WTC11 (cell line): ENCODE measurements at regions not wholly inside any gene's neighbourhood (a gene's known extent, or its start where the extent isn't known, plus 50 kb on each side); places are given as distances from the start of the nearest gene placed in this dataset.

Source experiments
- ATAC-seq: fragments of 200-7000 bp; cut with Tn5 transposase; 2 replicates; pipeline ENCODE4 v1.10.0; 2021; ENCODE audit warnings: mild to moderate bottlenecking, moderate library complexity
- CTCF ChIA-PET: fragments of 300-600 bp; sonication (Branson Sonifier 250); formaldehyde crosslinking; loops from one replicate; lab custom pipeline; 2021; ENCODE audit warnings: antibody characterized with exemption; lab: Charles Lee
- POLR2A ChIA-PET: fragments of 350-600 bp; sonication (Branson Sonifier 250); formaldehyde crosslinking; loops from one replicate; lab custom pipeline; 2021; ENCODE audit warnings: antibody characterized with exemption; lab: Charles Lee
- DNase-seq: peaks from one replicate; pipeline ENCODE4 v3.0.0; 2021; ENCODE audit warnings: low spot score
- H3K27ac Mint-ChIP-seq: 2 replicates; pipeline ENCODE4 v1.8.0; 2021; ENCODE audit warnings: mixed read lengths
- H3K27me3 Mint-ChIP-seq: 2 replicates; pipeline ENCODE4 v1.8.0; 2021; ENCODE audit warnings: low read depth, mild to moderate bottlenecking, moderate library complexity, mixed read lengths
- H3K36me3 Mint-ChIP-seq: 2 replicates; pipeline ENCODE4 v1.8.0; 2021; ENCODE audit warnings: mixed read lengths
- H3K4me1 Mint-ChIP-seq: 2 replicates; pipeline ENCODE4 v1.8.0; 2022; ENCODE audit warnings: mixed read lengths
- H3K4me3 Mint-ChIP-seq: 2 replicates; pipeline ENCODE4 v1.8.0; 2021; ENCODE audit warnings: mild to moderate bottlenecking, moderate library complexity, mixed read lengths
- H3K9me3 Mint-ChIP-seq: 2 replicates; pipeline ENCODE4 v1.8.0; 2021; ENCODE audit warnings: mixed read lengths
- ATF2 ChIP-seq: sonication (generic); formaldehyde crosslinking; IDR thresholded peaks from 2 replicates; pipeline ENCODE4 v1.8.1; 2022; ENCODE audit warnings: low read depth, missing genetic modification reagents, borderline replicate concordance
- ATF6 ChIP-seq: sonication (generic); formaldehyde crosslinking; IDR thresholded peaks from 2 replicates; pipeline ENCODE4 v1.8.1; 2023; ENCODE audit warnings: mild to moderate bottlenecking, missing genetic modification reagents
- CTCF ChIP-seq: fragments of 200-600 bp; IDR thresholded peaks from 2 replicates; pipeline ENCODE4 v1.8.0; 2022; ENCODE audit warnings: antibody characterized with exemption
- E2F4 ChIP-seq: sonication (generic); formaldehyde crosslinking; IDR thresholded peaks from 2 replicates; pipeline ENCODE4 v1.8.1; 2022; ENCODE audit warnings: low read depth, mild to moderate bottlenecking, moderate library complexity, missing genetic modification reagents, borderline replicate concordance
- E2F5 ChIP-seq: sonication (generic); formaldehyde crosslinking; IDR thresholded peaks from 2 replicates; pipeline ENCODE4 v1.8.1; 2022; ENCODE audit warnings: mild to moderate bottlenecking, moderate library complexity, missing genetic modification reagents
- FOXK1 ChIP-seq: sonication (generic); formaldehyde crosslinking; IDR thresholded peaks from 2 replicates; pipeline ENCODE4 v1.8.0; 2022; ENCODE audit warnings: mild to moderate bottlenecking, moderate library complexity, missing genetic modification reagents
- MXD4 ChIP-seq: fragments of 250-450 bp; sonication (Bioruptor Pico); IDR thresholded peaks from 2 replicates; pipeline ENCODE4 v1.8.0; 2021; ENCODE audit warnings: mild to moderate bottlenecking, moderate library complexity, borderline replicate concordance
- TEAD1 ChIP-seq: sonication (generic); formaldehyde crosslinking; IDR thresholded peaks from 2 replicates; pipeline ENCODE4 v1.8.0; 2022; ENCODE audit warnings: mild to moderate bottlenecking, missing genetic modification reagents
- USF1 ChIP-seq: sonication (generic); formaldehyde crosslinking; IDR thresholded peaks from 2 replicates; pipeline ENCODE4 v1.8.0; 2022; ENCODE audit warnings: mild to moderate bottlenecking, missing genetic modification reagents
- ZBTB21 ChIP-seq: sonication (generic); formaldehyde crosslinking; IDR thresholded peaks from 2 replicates; pipeline ENCODE4 v1.8.1; 2023; ENCODE audit warnings: mild to moderate bottlenecking, missing genetic modification reagents, borderline replicate concordance
- ZNF232 ChIP-seq: sonication (generic); formaldehyde crosslinking; IDR thresholded peaks from 2 replicates; pipeline ENCODE4 v1.8.0; 2022; ENCODE audit warnings: mild to moderate bottlenecking, missing genetic modification reagents
- ZNF512 ChIP-seq: sonication (generic); formaldehyde crosslinking; IDR thresholded peaks from 2 replicates; pipeline ENCODE4 v1.8.1; 2022; ENCODE audit warnings: missing genetic modification reagents, borderline replicate concordance
- ZSCAN18 ChIP-seq: fragments of 250-450 bp; sonication (Bioruptor Pico); IDR thresholded peaks from 2 replicates; pipeline ENCODE4 v2.1.2; 2022; ENCODE audit warnings: mild to moderate bottlenecking, moderate library complexity
- TF ChIP-seq, protein P1 (sequence below): sonication (generic); formaldehyde crosslinking; IDR thresholded peaks from 2 replicates; pipeline ENCODE4 v1.8.0; 2023; ENCODE audit warnings: mild to moderate bottlenecking, missing genetic modification reagents
- TF ChIP-seq, protein P2 (sequence below): fragments of 250-450 bp; sonication (Bioruptor Pico); IDR thresholded peaks from 2 replicates; pipeline ENCODE4 v1.9.0; 2021; ENCODE audit warnings: mild to moderate bottlenecking
- TF ChIP-seq, protein P3 (sequence below): sonication (generic); formaldehyde crosslinking; IDR thresholded peaks from 2 replicates; pipeline ENCODE4 v1.8.0; 2022; ENCODE audit warnings: mild to moderate bottlenecking, missing genetic modification reagents
- TF ChIP-seq, protein P4 (sequence below): sonication (generic); formaldehyde crosslinking; IDR thresholded peaks from 2 replicates; pipeline ENCODE4 v1.8.0; 2022; ENCODE audit warnings: mild to moderate bottlenecking, missing genetic modification reagents

DNA sequence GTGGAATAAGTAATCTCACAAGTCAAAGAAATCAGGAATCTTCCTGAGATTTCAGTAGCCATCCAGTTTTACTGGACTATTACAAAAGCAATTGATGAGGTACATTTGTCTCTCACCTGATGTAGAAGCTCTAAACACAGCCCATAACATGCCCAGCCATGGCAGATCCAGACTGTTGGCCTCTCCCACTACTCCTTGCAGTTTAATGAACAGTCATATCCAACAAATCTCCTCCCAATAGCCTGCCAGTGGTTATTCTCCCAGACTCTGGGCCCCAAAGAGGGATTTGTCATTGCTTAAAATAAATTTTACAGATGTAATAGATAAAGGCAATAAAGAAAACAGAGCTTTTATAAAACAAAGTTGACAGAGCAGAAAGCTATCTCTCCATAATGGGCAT lies 80.8 kb downstream of the ZNF608 start (continued):
- TF ChIP-seq ZSCAN18 (CRISPR knock-in tag) (no peak), E2F5 (CRISPR knock-in tag) (no peak), ATF2 (CRISPR knock-in tag) (no peak), E2F4 (CRISPR knock-in tag) (no peak)
- TF ChIP-seq, protein P1, sequence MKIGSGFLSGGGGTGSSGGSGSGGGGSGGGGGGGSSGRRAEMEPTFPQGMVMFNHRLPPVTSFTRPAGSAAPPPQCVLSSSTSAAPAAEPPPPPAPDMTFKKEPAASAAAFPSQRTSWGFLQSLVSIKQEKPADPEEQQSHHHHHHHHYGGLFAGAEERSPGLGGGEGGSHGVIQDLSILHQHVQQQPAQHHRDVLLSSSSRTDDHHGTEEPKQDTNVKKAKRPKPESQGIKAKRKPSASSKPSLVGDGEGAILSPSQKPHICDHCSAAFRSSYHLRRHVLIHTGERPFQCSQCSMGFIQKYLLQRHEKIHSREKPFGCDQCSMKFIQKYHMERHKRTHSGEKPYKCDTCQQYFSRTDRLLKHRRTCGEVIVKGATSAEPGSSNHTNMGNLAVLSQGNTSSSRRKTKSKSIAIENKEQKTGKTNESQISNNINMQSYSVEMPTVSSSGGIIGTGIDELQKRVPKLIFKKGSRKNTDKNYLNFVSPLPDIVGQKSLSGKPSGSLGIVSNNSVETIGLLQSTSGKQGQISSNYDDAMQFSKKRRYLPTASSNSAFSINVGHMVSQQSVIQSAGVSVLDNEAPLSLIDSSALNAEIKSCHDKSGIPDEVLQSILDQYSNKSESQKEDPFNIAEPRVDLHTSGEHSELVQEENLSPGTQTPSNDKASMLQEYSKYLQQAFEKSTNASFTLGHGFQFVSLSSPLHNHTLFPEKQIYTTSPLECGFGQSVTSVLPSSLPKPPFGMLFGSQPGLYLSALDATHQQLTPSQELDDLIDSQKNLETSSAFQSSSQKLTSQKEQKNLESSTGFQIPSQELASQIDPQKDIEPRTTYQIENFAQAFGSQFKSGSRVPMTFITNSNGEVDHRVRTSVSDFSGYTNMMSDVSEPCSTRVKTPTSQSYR, result no peak

GRCh38 chr5:124665035-124665434 lies 81.4 kb downstream of the ZNF608 start:
- DNase-seq, result no peak
- TF ChIP-seq USF1 (CRISPR knock-in tag) (no peak), TEAD1 (CRISPR knock-in tag) (no peak), MXD4 (CRISPR knock-in tag) (no peak), ZNF232 (CRISPR knock-in tag) (no peak), ZNF512 (CRISPR knock-in tag) (no peak), CTCF (no peak), ZBTB21 (CRISPR knock-in tag) (no peak), ATF6 (CRISPR knock-in tag) (no peak), FOXK1 (CRISPR knock-in tag) (no peak)
- TF ChIP-seq, protein P2, sequence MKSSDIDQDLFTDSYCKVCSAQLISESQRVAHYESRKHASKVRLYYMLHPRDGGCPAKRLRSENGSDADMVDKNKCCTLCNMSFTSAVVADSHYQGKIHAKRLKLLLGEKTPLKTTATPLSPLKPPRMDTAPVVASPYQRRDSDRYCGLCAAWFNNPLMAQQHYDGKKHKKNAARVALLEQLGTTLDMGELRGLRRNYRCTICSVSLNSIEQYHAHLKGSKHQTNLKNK (CRISPR knock-in tag), result no peak
- TF ChIP-seq, protein P3, sequence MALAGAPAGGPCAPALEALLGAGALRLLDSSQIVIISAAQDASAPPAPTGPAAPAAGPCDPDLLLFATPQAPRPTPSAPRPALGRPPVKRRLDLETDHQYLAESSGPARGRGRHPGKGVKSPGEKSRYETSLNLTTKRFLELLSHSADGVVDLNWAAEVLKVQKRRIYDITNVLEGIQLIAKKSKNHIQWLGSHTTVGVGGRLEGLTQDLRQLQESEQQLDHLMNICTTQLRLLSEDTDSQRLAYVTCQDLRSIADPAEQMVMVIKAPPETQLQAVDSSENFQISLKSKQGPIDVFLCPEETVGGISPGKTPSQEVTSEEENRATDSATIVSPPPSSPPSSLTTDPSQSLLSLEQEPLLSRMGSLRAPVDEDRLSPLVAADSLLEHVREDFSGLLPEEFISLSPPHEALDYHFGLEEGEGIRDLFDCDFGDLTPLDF, result no peak
- TF ChIP-seq, protein P4, sequence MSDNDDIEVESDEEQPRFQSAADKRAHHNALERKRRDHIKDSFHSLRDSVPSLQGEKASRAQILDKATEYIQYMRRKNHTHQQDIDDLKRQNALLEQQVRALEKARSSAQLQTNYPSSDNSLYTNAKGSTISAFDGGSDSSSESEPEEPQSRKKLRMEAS (CRISPR knock-in tag), result no peak
- TF ChIP-seq, all 79 proteins: peak for 0
- ChIA-PET POLR2A (interaction anchor here (0.6 kb wide), 2 partner anchors 68 to 1255 kb away, joined by 4 to 7 read pairs; no protein-coding TSS in a partner anchor), CTCF (interaction anchor here (1.2 kb wide), 1 partner anchor 1170 kb away, joined by 3 read pairs; no protein-coding TSS in a partner anchor)
- Mint-ChIP-seq H3K27me3 (peaks cover 9% of the 10 kb centered on the region), H3K4me1 (peaks cover 86% of the 10 kb centered on the region), H3K27ac (no peak overlapping the region), H3K4me3 (no peak overlapping the region), H3K36me3 (no peaks in the 10 kb centered on the region; the same call in 1 of the 2 replicates), H3K9me3 (no peaks in the 10 kb centered on the region)
- ATAC-seq, result no peak
